ENCODE measurements at regions not wholly inside any gene's neighbourhood (a gene's known extent, or its start where the extent isn't known, plus 50 kb on each side); places are given as distances from the start of the nearest gene placed in this dataset.
A peak's percentile ranks its signal among the peaks of the same experiment; 100 is the strongest.

GRCh38 chr3:77902675-77903074 lies 862.8 kb downstream of the ROBO2 start:
- H3K36me3 ChIP-seq (ENCODE audit: control insufficient read depth in 2 of 2, extremely low read depth in 1 of 2, insufficient read depth in 2 of 2, low read length in 2 of 2): no peaks in the 10 kb centered on the region
- H3K9me1 ChIP-seq (ENCODE audit: control insufficient read depth, extremely low read depth, insufficient read depth, low read length): no peaks in the 10 kb centered on the region
- no peak overlapping the region for H3K9ac ChIP-seq (ENCODE audit: control insufficient read depth, extremely low read depth, insufficient read depth, low read length)
- no peak overlapping the region for H3K4me2 ChIP-seq (ENCODE audit: control insufficient read depth, extremely low read depth, insufficient read depth, low read depth, low read length)
- no peaks in the 10 kb centered on the region for H3K79me2 ChIP-seq (ENCODE audit: control insufficient read depth, insufficient read depth, low read length)
- no peak overlapping the region for H3K4me3 ChIP-seq (ENCODE audit: control insufficient read depth in 2 of 3, extremely low read depth in 1 of 3, insufficient read depth in 2 of 3, low read depth in 1 of 3, low read length in 3 of 3)
- FAIRE-seq (no peak), DNase-seq (ENCODE audit: low read depth, low spot score) (no peak)
- no peak overlapping the region for H3K27ac ChIP-seq (ENCODE audit: control insufficient read depth, insufficient read depth, low read length)
- H2AFZ ChIP-seq (ENCODE audit: control insufficient read depth, low read length): no peak overlapping the region
- H4K20me1 ChIP-seq (ENCODE audit: control insufficient read depth, extremely low read depth, insufficient read depth, low read length): no peaks in the 10 kb centered on the region
- no peaks in the 10 kb centered on the region for H3K27me3 ChIP-seq (ENCODE audit: control insufficient read depth, extremely low read depth, insufficient read depth, low read length)
- no peak for TF ChIP-seq CTCF (optimal IDR thresholded peaks at IDR 0.05 in 1 of 3, IDR thresholded peaks at IDR 0.05 in 1 of 3, conservative IDR thresholded peaks at IDR 0.05 in 1 of 3; ENCODE audit: extremely low read depth in 1 of 3, insufficient read depth in 2 of 3, low read length in 3 of 3)
- no peak for TF ChIP-seq EZH2 (IDR thresholded peaks at IDR 0.05; ENCODE audit: low read length)
- peaks cover 6% of the 10 kb centered on the region for H3K4me1 ChIP-seq (ENCODE audit: control insufficient read depth, extremely low read depth, insufficient read depth, low read length)
- no peaks in the 10 kb centered on the region for H3K9me3 ChIP-seq (ENCODE audit: control insufficient read depth, low read depth, low read length)
- dilution Hi-C loops (cut with MboI; ENCODE audit: extremely low pct_ligation_motif_present, low sequenced_read_pairs): no loop called here

GRCh38 chr3:77906102-77906709 lies 866.3 kb downstream of the ROBO2 start:
- Histone ChIP-seq H3K9me3 (ENCODE audit: control insufficient read depth, low read depth, low read length) (no peaks in the 10 kb centered on the region), H3K79me2 (ENCODE audit: control insufficient read depth, insufficient read depth, low read length) (no peaks in the 10 kb centered on the region), H3K4me3 (ENCODE audit: control insufficient read depth in 2 of 3, extremely low read depth in 1 of 3, insufficient read depth in 2 of 3, low read depth in 1 of 3, low read length in 3 of 3) (no peak overlapping the region), H3K9me1 (ENCODE audit: control insufficient read depth, extremely low read depth, insufficient read depth, low read length) (no peaks in the 10 kb centered on the region), H2AFZ (ENCODE audit: control insufficient read depth, low read length) (peak overlapping the region; percentile 45), H3K4me1 (ENCODE audit: control insufficient read depth, extremely low read depth, insufficient read depth, low read length) (peaks cover 6% of the 10 kb centered on the region), H3K9ac (ENCODE audit: control insufficient read depth, extremely low read depth, insufficient read depth, low read length) (no peak overlapping the region), H3K4me2 (ENCODE audit: control insufficient read depth, extremely low read depth, insufficient read depth, low read depth, low read length) (no peak overlapping the region), H3K27ac (ENCODE audit: control insufficient read depth, insufficient read depth, low read length) (peak overlapping the region; percentile 39), H4K20me1 (ENCODE audit: control insufficient read depth, extremely low read depth, insufficient read depth, low read length) (no peaks in the 10 kb centered on the region), H3K36me3 (ENCODE audit: control insufficient read depth in 2 of 2, extremely low read depth in 1 of 2, insufficient read depth in 2 of 2, low read length in 2 of 2) (no peaks in the 10 kb centered on the region), H3K27me3 (ENCODE audit: control insufficient read depth, extremely low read depth, insufficient read depth, low read length) (no peaks in the 10 kb centered on the region)
- FAIRE-seq (peak; percentile 93), DNase-seq (ENCODE audit: low read depth, low spot score) (peak; percentile 49)
- dilution Hi-C loops (cut with MboI; ENCODE audit: extremely low pct_ligation_motif_present, low sequenced_read_pairs): no loop called here
- TF ChIP-seq CTCF (optimal IDR thresholded peaks at IDR 0.05 in 1 of 3, IDR thresholded peaks at IDR 0.05 in 1 of 3, conservative IDR thresholded peaks at IDR 0.05 in 1 of 3; ENCODE audit: extremely low read depth in 1 of 3, insufficient read depth in 2 of 3, low read length in 3 of 3) (no peak), EZH2 (IDR thresholded peaks at IDR 0.05; ENCODE audit: low read length) (no peak)

Measured in keratinocyte (primary cell).